DND-41 (cell line): ENCODE measurements at regions not wholly inside any gene's neighbourhood (a gene's known extent, or its start where the extent isn't known, plus 50 kb on each side); places are given as distances from the start of the nearest gene placed in this dataset.

Source experiments
- ATAC-seq: fragments of 200-7000 bp; cut with Tn5 transposase; 3 replicates; pipeline ENCODE4 v1.9.1; 2021; ENCODE audit warnings: low read depth; ENCODE audit not compliant: insufficient read depth
- DNase-seq: peaks from one replicate; pipeline ENCODE4 v3.0.0-alpha.2; 2020
- H2AFZ ChIP-seq: 2 replicates; pipeline ENCODE4 v1.6.0; 2012; ENCODE audit warnings: low read depth, low read length
- H3K27ac ChIP-seq: 2 replicates; pipeline ENCODE4 v1.5.1; 2012; ENCODE audit warnings: low read length, inconsistent platforms
- H3K27me3 ChIP-seq: fragments of 200-600 bp; sonication (generic); 2 replicates; pipeline ENCODE4 v1.6.0; 2012; ENCODE audit warnings: low read length, mild to moderate bottlenecking, inconsistent platforms; ENCODE audit not compliant: insufficient read depth, poor library complexity
- H3K36me3 ChIP-seq: 2 replicates; pipeline ENCODE4 v1.5.1; 2012; ENCODE audit warnings: low read length, inconsistent platforms; ENCODE audit not compliant: insufficient read depth
- H3K4me1 ChIP-seq: 2 replicates; pipeline ENCODE4 v1.5.1; 2012; ENCODE audit warnings: mild to moderate bottlenecking, low read length; ENCODE audit not compliant: insufficient read depth
- H3K4me2 ChIP-seq: 2 replicates; pipeline ENCODE4 v1.6.0; 2012; ENCODE audit warnings: mild to moderate bottlenecking, moderate library complexity, low read length, inconsistent platforms; ENCODE audit not compliant: insufficient read depth
- H3K4me3 ChIP-seq, 2 experiments: fragments of 200-600 bp in 1 of 2; shearing (Covaris generic) in 1 of 2; 2 replicates each; pipeline ENCODE4 v1.5.1; 2012 to 2016; ENCODE audit warnings: inconsistent platforms in 2 of 2, low read length in 2 of 2, mild to moderate bottlenecking in 2 of 2, low read depth in 1 of 2, moderate library complexity in 1 of 2
- H3K79me2 ChIP-seq: 2 replicates; pipeline ENCODE4 v1.6.0; 2012; ENCODE audit warnings: low read length, inconsistent platforms; ENCODE audit not compliant: insufficient read depth
- H3K9ac ChIP-seq: 2 replicates; pipeline ENCODE4 v1.6.0; 2012; ENCODE audit warnings: low read depth, mild to moderate bottlenecking, inconsistent platforms, low read length, moderate library complexity
- H3K9me3 ChIP-seq: 2 replicates; pipeline ENCODE4 v1.5.1; 2012; ENCODE audit warnings: low read length, moderate library complexity, mild to moderate bottlenecking, inconsistent platforms; ENCODE audit not compliant: insufficient read depth, severe bottlenecking
- H4K20me1 ChIP-seq: 2 replicates; pipeline ENCODE4 v1.6.0; 2012; ENCODE audit warnings: low read length; ENCODE audit not compliant: insufficient read depth
- CTCF ChIP-seq: IDR thresholded peaks from 2 replicates; pipeline ENCODE4 v1.5.1; 2012; ENCODE audit warnings: borderline replicate concordance, low read length, moderate library complexity, mild to moderate bottlenecking; ENCODE audit not compliant: poor library complexity, severe bottlenecking; ENCODE audit errors: extremely low read depth
- EZH2 ChIP-seq: IDR thresholded peaks from 3 replicates; pipeline ENCODE4 v1.6.1; 2012; ENCODE audit warnings: borderline replicate concordance, low read depth, mild to moderate bottlenecking, moderate library complexity, low read length, inconsistent platforms; ENCODE audit not compliant: severe bottlenecking

GRCh38 chr5:104512063-104512825 lies 949.7 kb upstream of the NUDT12 start:
- Histone ChIP-seq H3K9me3 (peaks cover 4% of the 10 kb centered on the region), H4K20me1 (no peaks in the 10 kb centered on the region), H3K27ac (no peak overlapping the region), H2AFZ (no peak overlapping the region), H3K9ac (no peak overlapping the region), H3K4me1 (no peaks in the 10 kb centered on the region), H3K4me2 (no peak overlapping the region), H3K79me2 (no peaks in the 10 kb centered on the region), H3K36me3 (no peaks in the 10 kb centered on the region), H3K4me3 (no peak overlapping the region), H3K27me3 (no peaks in the 10 kb centered on the region)
- ATAC-seq (no peak), DNase-seq (no peak)
- TF ChIP-seq EZH2, result no peak

- Histone ChIP-seq H3K27ac (no peak overlapping the region), H3K79me2 (no peaks in the 10 kb centered on the region), H3K9me3 (peaks cover 2% of the 10 kb centered on the region), H2AFZ (no peak overlapping the region), H3K36me3 (no peaks in the 10 kb centered on the region), H3K4me1 (no peaks in the 10 kb centered on the region), H3K4me3 (no peak overlapping the region), H3K9ac (no peak overlapping the region), H4K20me1 (no peaks in the 10 kb centered on the region), H3K27me3 (no peaks in the 10 kb centered on the region), H3K4me2 (no peak overlapping the region)
- no peak for DNase-seq
- no peak for TF ChIP-seq EZH2
- TF ChIP-seq CTCF, result no peak
- ATAC-seq, result no peak
Observed at GRCh38 chr5:104498281-104498680, 935.7 kb upstream of the NUDT12 start.

GRCh38 chr5:104494083-104494482 lies 931.5 kb upstream of the NUDT12 start:
- no peak overlapping the region for H3K9ac ChIP-seq
- ATAC-seq (no peak), DNase-seq (no peak)
- H3K27me3 ChIP-seq, result no peaks in the 10 kb centered on the region
- H2AFZ ChIP-seq, result no peak overlapping the region
- TF ChIP-seq EZH2 (no peak), CTCF (no peak)
- no peak overlapping the region for H3K4me2 ChIP-seq
- no peak overlapping the region for H3K4me3 ChIP-seq
- H4K20me1 ChIP-seq, result no peaks in the 10 kb centered on the region
- H3K79me2 ChIP-seq, result no peaks in the 10 kb centered on the region
- no peaks in the 10 kb centered on the region for H3K9me3 ChIP-seq
- H3K4me1 ChIP-seq, result no peaks in the 10 kb centered on the region
- no peak overlapping the region for H3K27ac ChIP-seq
- H3K36me3 ChIP-seq, result no peaks in the 10 kb centered on the region

GRCh38 chr5:104472811-104473210 lies 910.2 kb upstream of the NUDT12 start:
- ATAC-seq (no peak), DNase-seq (no peak)
- Histone ChIP-seq H3K4me2 (no peak overlapping the region), H4K20me1 (no peaks in the 10 kb centered on the region), H3K79me2 (no peaks in the 10 kb centered on the region), H3K4me3 (no peak overlapping the region), H2AFZ (no peak overlapping the region), H3K4me1 (no peaks in the 10 kb centered on the region), H3K27ac (no peak overlapping the region), H3K36me3 (no peaks in the 10 kb centered on the region), H3K27me3 (no peaks in the 10 kb centered on the region), H3K9ac (no peak overlapping the region), H3K9me3 (no peaks in the 10 kb centered on the region)
- no peak for TF ChIP-seq EZH2
- TF ChIP-seq CTCF, result no peak
